ENCODE measurements at regions not wholly inside any gene's neighbourhood (a gene's known extent, or its start where the extent isn't known, plus 50 kb on each side); places are given as distances from the start of the nearest gene placed in this dataset.

- DNase-seq, result no peak
- intact Hi-C loops (cut with DNase I), result no loop called here
These were observed 240.2 kb upstream of the CSF3R start for GRCh38 chr1:36722871-36723270.

GRCh38 chr1:36721261-36721660 is 238.5 kb upstream of the CSF3R start:
- intact Hi-C loops (cut with DNase I), result no loop called here
- DNase-seq, result no peak

- intact Hi-C loops (cut with DNase I), result no loop called here
These were observed 234.7 kb upstream of the CSF3R start for GRCh38 chr1:36717431-36717830.

DNA sequence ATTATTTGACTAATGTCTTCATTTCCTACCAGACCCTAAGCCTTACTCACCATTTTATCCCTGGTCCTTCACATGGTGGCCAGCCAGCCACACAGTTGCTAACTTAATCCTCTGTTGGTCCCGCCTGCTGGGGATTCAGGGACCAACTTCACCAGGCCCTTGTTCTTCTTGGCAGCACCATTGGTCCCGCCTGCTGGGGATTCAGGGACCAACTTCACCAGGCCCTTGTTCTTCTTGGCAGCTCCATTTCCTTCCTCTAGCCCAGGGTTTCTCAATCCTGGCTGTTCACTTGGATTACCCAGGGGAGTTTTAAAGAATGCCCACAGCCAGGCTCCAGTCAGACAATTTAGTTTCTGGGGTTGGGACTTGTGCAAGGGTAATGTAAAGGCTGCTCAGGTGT is 233.1 kb upstream of the CSF3R start:
- no peak for DNase-seq
- intact Hi-C loops (cut with DNase I), result no loop called here

More at GRCh38 chr1:36717431-36717830, 234.7 kb upstream of the CSF3R start:
- DNase-seq, result no peak

GRCh38 chr1:36714301-36714700 is 231.6 kb upstream of the CSF3R start:
- no peak for DNase-seq
- intact Hi-C loops (cut with DNase I), result no loop called here

GRCh38 chr1:36711480-36711879 is 228.8 kb upstream of the CSF3R start:
- intact Hi-C loops (cut with DNase I), result no loop called here
- no peak for DNase-seq

DNA sequence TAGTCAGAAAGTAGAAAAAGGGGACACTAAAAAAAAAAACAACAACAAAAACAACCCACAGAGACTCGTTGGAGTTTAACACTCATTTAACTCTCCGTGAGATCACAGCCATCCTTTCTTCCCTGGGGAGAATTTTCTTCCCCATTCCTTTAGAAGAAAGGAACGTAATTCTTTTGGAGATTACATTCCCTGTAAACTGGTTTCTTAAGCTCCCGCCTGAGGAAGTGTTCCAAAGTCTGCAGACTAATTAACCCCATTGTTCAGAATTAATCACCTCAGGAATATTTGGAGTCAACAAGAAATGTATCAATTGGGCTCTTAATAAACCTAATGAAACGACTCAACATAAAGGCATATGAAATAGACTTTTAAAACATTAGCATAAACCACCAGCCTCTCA is 228.2 kb upstream of the CSF3R start:
- intact Hi-C loops (cut with DNase I), result no loop called here
- DNase-seq, result no peak

DNA sequence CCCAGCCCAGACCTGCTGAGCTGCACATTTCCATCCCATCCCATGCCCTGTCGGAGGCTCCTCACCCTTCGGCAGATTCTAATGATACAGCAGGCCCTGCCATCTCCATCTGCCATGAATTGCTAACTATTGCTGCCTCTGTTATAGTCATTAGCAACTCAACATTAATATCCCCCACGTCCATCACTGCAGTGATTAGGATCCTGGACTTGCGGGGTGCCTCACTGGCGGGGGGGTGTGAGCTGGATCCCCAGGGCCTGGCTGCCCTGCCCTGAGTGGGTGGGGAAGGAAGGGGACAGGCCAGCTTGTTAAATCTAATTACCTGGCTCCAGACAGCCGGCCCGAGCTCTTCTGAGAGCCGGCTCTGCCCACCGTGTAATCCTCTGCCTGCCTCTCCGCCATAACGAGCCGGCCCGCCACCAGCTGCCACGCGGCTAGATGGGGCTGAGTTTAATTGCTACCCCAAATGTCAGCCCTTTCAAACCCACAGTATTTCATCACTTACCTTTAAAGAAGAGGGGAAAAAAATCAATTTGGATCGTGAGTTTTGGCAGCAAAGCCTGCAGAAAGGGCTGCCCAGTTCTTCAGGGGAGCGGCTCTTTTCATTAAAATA is 227.3 kb upstream of the CSF3R start:
- DNase-seq, result no peak
- intact Hi-C loops (cut with DNase I), result loop anchor here (10.0 kb wide), 1 partner anchor 725 kb away; no protein-coding TSS in a partner anchor

GRCh38 chr1:36708587-36708986 is 225.9 kb upstream of the CSF3R start:
- DNase-seq, result no peak
- intact Hi-C loops (cut with DNase I), result loop anchor here (10.0 kb wide), 1 partner anchor 726 kb away; no protein-coding TSS in a partner anchor

GRCh38 chr1:36707221-36707620 is 224.5 kb upstream of the CSF3R start:
- no peak for DNase-seq
- intact Hi-C loops (cut with DNase I), result loop anchor here (10.0 kb wide), 1 partner anchor 728 kb away; no protein-coding TSS in a partner anchor

GRCh38 chr1:36706416-36706815 is 223.7 kb upstream of the CSF3R start:
- peak in 2 of 10 donors; percentile 24 to 87 for DNase-seq

GRCh38 chr1:36705629-36706028 is 222.9 kb upstream of the CSF3R start:
- intact Hi-C loops (cut with DNase I), result loop anchor here (10.0 kb wide), 1 partner anchor 729 kb away; no protein-coding TSS in a partner anchor
- peak in 5 of 10 donors; percentile 38 to 88 (median 46) for DNase-seq

More at GRCh38 chr1:36706416-36706815, 223.7 kb upstream of the CSF3R start:
- intact Hi-C loops (cut with DNase I), result loop anchor here (10.0 kb wide), 1 partner anchor 728 kb away; no protein-coding TSS in a partner anchor

GRCh38 chr1:36703526-36704208 is 221.0 kb upstream of the CSF3R start:
- intact Hi-C loops (cut with DNase I), result loop anchor here (1.0 to 10.0 kb wide), 2 partner anchors 335 to 731 kb away; no protein-coding TSS in a partner anchor
- DNase-seq, result peak; percentile 75 to 98 (median 88)

GRCh38 chr1:36702963-36703362 is 220.2 kb upstream of the CSF3R start:
- DNase-seq, result no peak
- intact Hi-C loops (cut with DNase I), result loop anchor here (1.0 to 10.0 kb wide), 2 partner anchors 335 to 732 kb away; no protein-coding TSS in a partner anchor

- intact Hi-C loops (cut with DNase I), result no loop called here
- DNase-seq, result peak in 8 of 10 donors; percentile 40 to 91 (median 58)
These were observed 216.6 kb upstream of the CSF3R start for GRCh38 chr1:36699113-36699911.

- DNase-seq, result no peak
- intact Hi-C loops (cut with DNase I), result no loop called here
These were observed 215.3 kb upstream of the CSF3R start for GRCh38 chr1:36697836-36698605.

DNA sequence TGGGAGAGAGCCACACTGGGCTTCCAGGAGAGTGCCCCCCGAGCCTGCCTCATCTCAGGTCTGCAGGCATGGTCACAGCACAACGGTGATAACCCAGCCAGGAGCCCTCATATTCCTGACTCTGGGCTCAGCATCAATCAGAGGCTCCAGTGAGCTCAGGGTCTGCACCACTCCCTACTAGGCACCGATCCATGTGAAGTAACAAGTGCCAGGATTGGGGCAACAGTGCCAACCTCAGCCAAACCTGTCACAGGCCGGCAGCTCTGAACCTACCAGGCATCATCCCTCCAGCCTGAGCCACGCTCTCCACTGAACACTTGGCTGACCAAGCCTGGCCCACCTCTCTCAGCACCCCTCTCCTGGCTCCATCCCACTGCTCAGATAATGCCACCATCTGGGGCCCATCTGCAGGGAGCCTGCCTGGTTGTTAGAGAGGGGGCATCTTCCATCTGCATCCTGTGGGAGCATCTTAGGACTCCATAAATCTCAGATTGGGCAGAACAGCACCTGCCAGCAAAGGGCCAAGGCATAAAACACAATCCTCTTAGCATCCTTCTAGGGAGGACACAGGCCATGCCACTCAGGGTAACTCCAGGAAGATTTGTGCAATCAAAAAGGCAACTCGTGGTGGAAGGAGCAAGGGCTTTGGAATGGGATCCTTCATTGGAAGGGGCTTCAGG is 213.7 kb upstream of the CSF3R start:
- intact Hi-C loops (cut with DNase I), result no loop called here
- no peak for DNase-seq

- intact Hi-C loops (cut with DNase I), result loop anchor here (5.0 kb wide), 1 partner anchor 41 kb away; no protein-coding TSS in a partner anchor
- peak in 1 of 10 donors; percentile 39 for DNase-seq
These were observed 210.9 kb upstream of the CSF3R start for GRCh38 chr1:36693603-36694002.

GRCh38 chr1:36693161-36693525 is 210.4 kb upstream of the CSF3R start:
- peak in 8 of 10 donors; percentile 54 to 95 (median 66) for DNase-seq
- intact Hi-C loops (cut with DNase I), result loop anchor here (5.0 kb wide), 1 partner anchor 41 kb away; no protein-coding TSS in a partner anchor

All from posterior cingulate gyrus (tissue), 11 donors.